ENCODE measurements at regions not wholly inside any gene's neighbourhood (a gene's known extent, or its start where the extent isn't known, plus 50 kb on each side); places are given as distances from the start of the nearest gene placed in this dataset.

- intact Hi-C loops (cut with DNase I) = no loop called here
- DNase-seq = no peak
- Histone ChIP-seq H3K27me3 (no peaks in the 10 kb centered on the region), H3K4me3 (no peak overlapping the region), H3K9me3 (replicated peaks in 1 of 3) (no peaks in the 10 kb centered on the region), H3K36me3 (replicated peaks in 1 of 2) (no peaks in the 10 kb centered on the region), H3K4me1 (replicated peaks in 1 of 2) (peaks cover 0 to 6% of the 10 kb centered on the region in 2 donors), H3K27ac (no peak overlapping the region)
- no peak for TF ChIP-seq POLR2A (IDR thresholded peaks at IDR 0.05)
- TF ChIP-seq CTCF (IDR thresholded peaks at IDR 0.05) = no peak
- WGBS, 4 donors = 81 to 85% (median 83%) methylated on average over 16 of the region's 16 CpGs
These were observed 91.0 kb upstream of the MED13L start for GRCh38 chr12:116368196-116369194.

- no peak for DNase-seq
- 70 to 82% (median 76%) methylated on average over 3 to 4 of the region's 4 CpGs for whole genome bisulfite sequencing, 4 donors
- H3K4me3 ChIP-seq = no peak overlapping the region
- no peaks in the 10 kb centered on the region for H3K27me3 ChIP-seq
- TF ChIP-seq CTCF (IDR thresholded peaks at IDR 0.05) (no peak), POLR2A (IDR thresholded peaks at IDR 0.05) (no peak)
- H3K9me3 ChIP-seq (replicated peaks in 1 of 3) = no peaks in the 10 kb centered on the region
- intact Hi-C loops (cut with DNase I) = no loop called here
- no peaks in the 10 kb centered on the region for H3K36me3 ChIP-seq (replicated peaks in 1 of 2)
- H3K27ac ChIP-seq = peak overlapping the region in 1 of 5 donors; percentile 26
- peaks cover 0 to 6% of the 10 kb centered on the region in 2 donors for H3K4me1 ChIP-seq (replicated peaks in 1 of 2)
These were observed 92.5 kb upstream of the MED13L start for GRCh38 chr12:116370004-116370404.

- Histone ChIP-seq H3K27me3 (no peaks in the 10 kb centered on the region), H3K4me3 (no peak overlapping the region), H3K4me1 (replicated peaks in 1 of 2) (peaks cover 0 to 6% of the 10 kb centered on the region in 2 donors), H3K9me3 (replicated peaks in 1 of 3) (no peaks in the 10 kb centered on the region), H3K36me3 (replicated peaks in 1 of 2) (no peaks in the 10 kb centered on the region), H3K27ac (peak overlapping the region in 2 of 5 donors; percentile 49 to 65)
- TF ChIP-seq CTCF (IDR thresholded peaks at IDR 0.05) = no peak
- no peak for TF ChIP-seq POLR2A (IDR thresholded peaks at IDR 0.05)
- DNase-seq = peak in 1 of 7 donors; percentile 61
- WGBS, 4 donors = 69 to 84% (median 79%) methylated on average over 16 to 21 of the region's 21 CpGs
- intact Hi-C loops (cut with DNase I) = no loop called here
These were observed 93.5 kb upstream of the MED13L start for GRCh38 chr12:116370886-116371580.

GRCh38 chr12:116372815-116373214, 95.3 kb upstream of the MED13L start:
- no peak for DNase-seq
- H3K27ac ChIP-seq = no peak overlapping the region
- H3K9me3 ChIP-seq (replicated peaks in 1 of 3) = no peaks in the 10 kb centered on the region
- no peaks in the 10 kb centered on the region for H3K36me3 ChIP-seq (replicated peaks in 1 of 2)
- no peak overlapping the region for H3K4me3 ChIP-seq
- 55 to 79% (median 71%) methylated on average over 6 of the region's 6 CpGs for WGBS, 4 donors
- TF ChIP-seq CTCF (IDR thresholded peaks at IDR 0.05) (no peak), POLR2A (IDR thresholded peaks at IDR 0.05) (no peak)
- peaks cover 0 to 6% of the 10 kb centered on the region in 2 donors for H3K4me1 ChIP-seq (replicated peaks in 1 of 2)
- intact Hi-C loops (cut with DNase I) = no loop called here
- H3K27me3 ChIP-seq = no peaks in the 10 kb centered on the region

All from adrenal gland (tissue), 9 donors.